GM10266 (cell line): ENCODE measurements at regions not wholly inside any gene's neighbourhood (a gene's known extent, or its start where the extent isn't known, plus 50 kb on each side); places are given as distances from the start of the nearest gene placed in this dataset.

Experiments
- DNase-seq: peaks from one replicate; pipeline ENCODE4 v3.0.0; 2012; ENCODE audit errors: extremely low spot score
- CTCF ChIP-seq: IDR thresholded peaks from 2 replicates; pipeline ENCODE4 v1.5.1; 2012; ENCODE audit warnings: mild to moderate bottlenecking, low read depth; ENCODE audit not compliant: control insufficient read depth, insufficient read depth; ENCODE audit errors: missing control alignments

GRCh38 chr15:67903708-67904107 is 63.9 kb upstream of the RNU6-1 start:
- DNase-seq, result no peak
- TF ChIP-seq CTCF, result no peak

- no peak for DNase-seq
- no peak for TF ChIP-seq CTCF
Measured at GRCh38 chr15:67905628-67906027, 65.8 kb upstream of the RNU6-1 start.

DNA sequence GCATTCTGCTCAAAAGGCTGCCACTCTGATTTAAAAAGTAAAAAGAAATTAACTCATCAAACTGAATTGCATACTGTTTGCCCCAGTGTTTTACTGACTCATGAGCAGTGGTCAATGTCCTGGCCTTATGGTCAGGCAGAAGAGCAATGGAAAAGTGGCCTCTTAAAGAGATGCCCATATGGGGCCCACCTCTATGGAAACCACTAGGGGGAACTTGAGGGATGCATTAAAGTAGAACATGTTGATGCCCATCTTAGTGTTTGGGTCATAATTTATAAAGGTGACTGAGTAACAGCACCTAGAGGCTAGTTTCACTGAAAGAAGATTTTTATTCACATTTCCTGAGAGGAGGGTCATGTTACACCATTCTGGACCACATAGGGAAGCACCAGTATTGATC is 66.5 kb upstream of the RNU6-1 start:
- no peak for TF ChIP-seq CTCF
- DNase-seq, result no peak

GRCh38 chr15:67907184-67907723 is 67.4 kb upstream of the RNU6-1 start:
- TF ChIP-seq CTCF, result no peak
- DNase-seq, result no peak

GRCh38 chr15:67908756-67909155 is 68.9 kb upstream of the RNU6-1 start:
- TF ChIP-seq CTCF, result no peak

DNA sequence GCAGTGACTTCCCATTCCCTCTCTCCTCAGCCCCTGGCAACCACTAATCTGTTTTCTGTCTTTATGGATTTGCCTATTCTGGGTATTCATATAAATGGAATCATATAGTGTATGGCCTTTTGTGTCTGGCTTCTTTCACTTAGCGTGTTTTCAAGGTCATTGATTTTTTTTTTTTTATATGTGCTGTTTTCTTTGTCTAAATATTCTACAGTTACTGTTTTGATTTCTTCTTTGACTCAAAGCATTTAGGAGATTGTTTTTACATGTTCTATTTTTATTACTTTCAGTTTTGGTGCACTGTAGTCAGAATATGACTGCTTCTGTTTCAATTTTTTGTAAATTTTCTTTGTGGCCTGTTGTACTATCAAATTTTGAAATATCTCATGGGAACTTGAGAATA is 71.9 kb upstream of the RNU6-1 start:
- no peak for TF ChIP-seq CTCF
- no peak for DNase-seq

More at GRCh38 chr15:67908756-67909155, 68.9 kb upstream of the RNU6-1 start:
- no peak for DNase-seq

GRCh38 chr15:67914028-67914427 is 74.2 kb upstream of the RNU6-1 start:
- DNase-seq, result no peak
- TF ChIP-seq CTCF, result no peak
